Ovary (tissue), 7 donors: ENCODE measurements at regions not wholly inside any gene's neighbourhood (a gene's known extent, or its start where the extent isn't known, plus 50 kb on each side); places are given as distances from the start of the nearest gene placed in this dataset.

ENCODE experiments used
- DNase-seq, 5 donors: peaks; one replicate each; pipeline ENCODE4 v3.0.0-alpha.2; 2019 to 2020
- H3K27ac ChIP-seq, 2 donors: fragments of 200-600 bp; one replicate each; pipeline versions ENCODE4 v1.5.1 to v1.8.0; 2019 to 2022
- H3K27me3 ChIP-seq: fragments of 200-600 bp; one replicate; pipeline ENCODE4 v1.8.0; 2022
- H3K36me3 ChIP-seq: fragments of 200-600 bp; sonication (generic); one replicate; pipeline ENCODE4 v1.5.1; 2019
- H3K4me1 ChIP-seq: one replicate; pipeline ENCODE4 v1.8.1; 2013; ENCODE audit warnings: mild to moderate bottlenecking, moderate library complexity; ENCODE audit not compliant: insufficient read depth
- H3K4me3 ChIP-seq: fragments of 200-600 bp; sonication (generic); one replicate; pipeline ENCODE4 v1.5.1; 2017
- H3K9me3 ChIP-seq, 2 donors: fragments of 200-600 bp in 1 of 2; sonication (generic) in 1 of 2; one replicate each; pipeline versions ENCODE4 v1.5.1 to v1.8.1; 2013 to 2019; ENCODE audit warnings: mild to moderate bottlenecking in 1 of 2, moderate library complexity in 1 of 2
- CTCF ChIP-seq, 3 donors: fragments of 450-650 bp in 2 of 3; fragments of 200-600 bp in 1 of 3; IDR thresholded peaks; one replicate each; pipeline versions ENCODE4 v1.5.1 to v1.8.0; 2016 to 2022; ENCODE audit warnings: antibody characterized with exemption in 3 of 3, mild to moderate bottlenecking in 1 of 3
- EP300 ChIP-seq: sonication (generic); formaldehyde crosslinking; IDR thresholded peaks from one replicate; pipeline ENCODE4 v1.6.1; 2017; ENCODE audit warnings: antibody characterized with exemption
- POLR2A ChIP-seq: fragments of 450-650 bp; IDR thresholded peaks from one replicate; pipeline ENCODE4 v1.6.1; 2017; ENCODE audit warnings: antibody characterized with exemption, mild to moderate bottlenecking, moderate library complexity
- WGBS, 3 donors: extraction: QIAGEN DNeasy Blood & Tissue Kit in 1 of 3; methylation state at CpG; one replicate each; pipeline versions ENCODE4 v1.1.5 to v1.1.7; 2013 to 2017; 5-methylcytosine and 5-hydroxymethylcytosine counted together
- intact Hi-C, 4 donors: fragments of 100-400 bp; cut with DNase I; formaldehyde crosslinking; loops; one replicate each; pipeline versions ENCODE4 v1.11.0 to v1.15.1; 2022 to 2023
- donor health status: DM: no; HTN: no; CAD: no; lungs with moderate emphysema.
- donor health status: DM: no; HTN: no; CAD: no.
- donor health status: Bipolar disorder and iron deficiency.
- donor health status: DM: no; HTN: no; CAD: no.
- donor health status: DM: yes; HTN: yes; CAD: no.

GRCh38 chr11:19447150-19447566, 206.4 kb upstream of the E2F8 start:
- Histone ChIP-seq H3K4me1 (no peaks in the 10 kb centered on the region), H3K27me3 (no peaks in the 10 kb centered on the region), H3K9me3 (no peaks in the 10 kb centered on the region), H3K36me3 (no peaks in the 10 kb centered on the region), H3K27ac (no peak overlapping the region), H3K4me3 (no peak overlapping the region)
- WGBS, 3 donors: 56 to 64% (median 56%) methylated on average over 5 of the region's 5 CpGs
- no peak for DNase-seq
- intact Hi-C loops: no loop called here
- no peak for TF ChIP-seq CTCF (IDR thresholded peaks at IDR 0.05)
- TF ChIP-seq POLR2A: no peak
- no peak for TF ChIP-seq EP300

GRCh38 chr11:19445771-19446170, 205.0 kb upstream of the E2F8 start:
- H3K4me3 ChIP-seq: no peak overlapping the region
- no peak for DNase-seq
- TF ChIP-seq POLR2A (no peak), EP300 (no peak)
- H3K4me1 ChIP-seq: no peaks in the 10 kb centered on the region
- H3K36me3 ChIP-seq: no peaks in the 10 kb centered on the region
- WGBS, 3 donors: 40 to 43% (median 42%) methylated on average over 2 of the region's 2 CpGs
- no peak overlapping the region for H3K27ac ChIP-seq
- H3K9me3 ChIP-seq: no peaks in the 10 kb centered on the region
- intact Hi-C loops: no loop called here
- H3K27me3 ChIP-seq: no peaks in the 10 kb centered on the region

- Histone ChIP-seq H3K4me1 (no peaks in the 10 kb centered on the region), H3K36me3 (no peaks in the 10 kb centered on the region), H3K27ac (no peak overlapping the region), H3K9me3 (no peaks in the 10 kb centered on the region), H3K27me3 (no peaks in the 10 kb centered on the region), H3K4me3 (no peak overlapping the region)
- TF ChIP-seq EP300 (no peak), POLR2A (no peak)
- intact Hi-C loops: no loop called here
- DNase-seq: no peak
- 64 to 77% (median 72%) methylated on average over 2 of the region's 2 CpGs for WGBS, 3 donors
Observed at GRCh38 chr11:19444231-19444630, 203.5 kb upstream of the E2F8 start.

- Histone ChIP-seq H3K27ac (no peak overlapping the region), H3K9me3 (no peaks in the 10 kb centered on the region), H3K4me3 (no peak overlapping the region), H3K27me3 (no peaks in the 10 kb centered on the region), H3K36me3 (no peaks in the 10 kb centered on the region), H3K4me1 (no peaks in the 10 kb centered on the region)
- TF ChIP-seq CTCF (IDR thresholded peaks at IDR 0.05) (no peak), EP300 (no peak), POLR2A (no peak)
- no peak for DNase-seq
- intact Hi-C loops: no loop called here
Observed at GRCh38 chr11:19442554-19442910, 201.8 kb upstream of the E2F8 start.

- Histone ChIP-seq H3K4me3 (no peak overlapping the region), H3K36me3 (no peaks in the 10 kb centered on the region), H3K27me3 (no peaks in the 10 kb centered on the region), H3K9me3 (no peaks in the 10 kb centered on the region), H3K27ac (no peak overlapping the region), H3K4me1 (no peaks in the 10 kb centered on the region)
- peak in 2 of 5 donors; percentile 21 to 47 for DNase-seq
- TF ChIP-seq CTCF (IDR thresholded peaks at IDR 0.05) (no peak), POLR2A (no peak), EP300 (no peak)
- WGBS, 3 donors: 34 to 40% (median 39%) methylated on average over 10 to 11 of the region's 11 CpGs
- intact Hi-C loops: no loop called here
Observed at GRCh38 chr11:19441752-19442553, 201.2 kb upstream of the E2F8 start.
